ENCODE measurements at regions not wholly inside any gene's neighbourhood (a gene's known extent, or its start where the extent isn't known, plus 50 kb on each side); places are given as distances from the start of the nearest gene placed in this dataset.

GRCh38 chr9:88307136-88307535 lies 81.1 kb upstream of the SPIN1 start:
- TF ChIP-seq POLR2A (IDR thresholded peaks at IDR 0.05) (no peak), CTCF (IDR thresholded peaks at IDR 0.05) (no peak), EP300 (IDR thresholded peaks at IDR 0.05) (no peak), POLR2AphosphoS5 (IDR thresholded peaks at IDR 0.05) (no peak)

Measured in suprapubic skin (tissue), 4 donors.